Activated CD4-positive, alpha-beta T cell treated with anti-CD3 and anti-CD28 coated beads, Interleukin-2, amount 10 ng/mL, durations not matched to agents 7 days and 5 days (primary cell): ENCODE measurements at regions not wholly inside any gene's neighbourhood (a gene's known extent, or its start where the extent isn't known, plus 50 kb on each side); places are given as distances from the start of the nearest gene placed in this dataset.
"Not testable (repeated sequence)": the region's sequence is repeated elsewhere in the genome, so short reads cannot be mapped to it uniquely, and the experiment has no call there.

Experiments used
- CTCF ChIA-PET: fragments of 350-600 bp; sonication (Branson Sonifier 250); formaldehyde crosslinking; loops from one replicate; lab custom pipeline; 2021; ENCODE audit warnings: antibody characterized with exemption; lab: Charles Lee
- POLR2A ChIA-PET: fragments of 350-600 bp; sonication (Branson Sonifier 250); formaldehyde crosslinking; loops from one replicate; lab custom pipeline; 2021; ENCODE audit warnings: antibody characterized with exemption; lab: Charles Lee
- DNase-seq: peaks from one replicate; pipeline ENCODE4 v3.0.0-alpha.2; 2020
- H3K27ac Mint-ChIP-seq: one replicate; pipeline ENCODE4 v1.8.0; 2021; ENCODE audit warnings: mild to moderate bottlenecking, moderate library complexity, mixed read lengths
- H3K27me3 Mint-ChIP-seq: one replicate; pipeline ENCODE4 v1.8.0; 2021; ENCODE audit warnings: mixed read lengths
- H3K36me3 Mint-ChIP-seq: one replicate; pipeline ENCODE4 v1.8.0; 2021; ENCODE audit warnings: low read depth, mixed read lengths
- H3K4me1 Mint-ChIP-seq: one replicate; pipeline ENCODE4 v1.8.0; 2021; ENCODE audit warnings: mixed read lengths
- H3K4me3 Mint-ChIP-seq: one replicate; pipeline ENCODE4 v1.8.0; 2021; ENCODE audit warnings: mild to moderate bottlenecking, moderate library complexity, mixed read lengths
- H3K9me3 Mint-ChIP-seq: one replicate; pipeline ENCODE4 v1.8.0; 2021; ENCODE audit warnings: mixed read lengths

- H3K27ac Mint-ChIP-seq, result no peak overlapping the region
- ChIA-PET POLR2A (no interaction called here), CTCF (no interaction called here)
- no peaks in the 10 kb centered on the region for H3K4me1 Mint-ChIP-seq
- H3K36me3 Mint-ChIP-seq, result no peaks in the 10 kb centered on the region
- H3K4me3 Mint-ChIP-seq, result no peak overlapping the region
- DNase-seq, result no peak
- no peaks in the 10 kb centered on the region for H3K9me3 Mint-ChIP-seq
- H3K27me3 Mint-ChIP-seq, result no peaks in the 10 kb centered on the region
These were observed 164.5 kb downstream of the PMAIP1 start for GRCh38 chr18:60064271-60064670.

GRCh38 chr18:60062831-60063230 lies 163.0 kb downstream of the PMAIP1 start:
- H3K36me3 Mint-ChIP-seq, H3K4me3 Mint-ChIP-seq, H3K27me3 Mint-ChIP-seq, CTCF ChIA-PET, H3K9me3 Mint-ChIP-seq, H3K4me1 Mint-ChIP-seq, DNase-seq, POLR2A ChIA-PET, H3K27ac Mint-ChIP-seq: not testable (repeated sequence)

- POLR2A ChIA-PET, result no interaction called here
- CTCF ChIA-PET, result no interaction called here
- Mint-ChIP-seq H3K27me3 (no peaks in the 10 kb centered on the region), H3K4me1 (no peaks in the 10 kb centered on the region), H3K4me3 (no peak overlapping the region), H3K27ac (no peak overlapping the region), H3K9me3 (no peaks in the 10 kb centered on the region), H3K36me3 (no peaks in the 10 kb centered on the region)
- no peak for DNase-seq
These were observed 162.6 kb downstream of the PMAIP1 start for GRCh38 chr18:60062396-60062795.

- no peak for DNase-seq
- H3K27me3 Mint-ChIP-seq, result no peaks in the 10 kb centered on the region
- H3K4me1 Mint-ChIP-seq, result no peaks in the 10 kb centered on the region
- H3K4me3 Mint-ChIP-seq, result no peak overlapping the region
- no peaks in the 10 kb centered on the region for H3K9me3 Mint-ChIP-seq
- CTCF ChIA-PET, result no interaction called here
- H3K36me3 Mint-ChIP-seq, result no peaks in the 10 kb centered on the region
- POLR2A ChIA-PET, result no interaction called here
- H3K27ac Mint-ChIP-seq, result no peak overlapping the region
These were observed 160.8 kb downstream of the PMAIP1 start for GRCh38 chr18:60060578-60060977.

GRCh38 chr18:60060026-60060425 lies 160.2 kb downstream of the PMAIP1 start:
- H3K27ac Mint-ChIP-seq, result no peak overlapping the region
- CTCF ChIA-PET, result no interaction called here
- no peaks in the 10 kb centered on the region for H3K27me3 Mint-ChIP-seq
- H3K4me1 Mint-ChIP-seq, result no peaks in the 10 kb centered on the region
- no peak overlapping the region for H3K4me3 Mint-ChIP-seq
- DNase-seq, result no peak
- POLR2A ChIA-PET, result no interaction called here
- H3K36me3 Mint-ChIP-seq, result no peaks in the 10 kb centered on the region
- no peaks in the 10 kb centered on the region for H3K9me3 Mint-ChIP-seq

GRCh38 chr18:60059216-60059615 lies 159.4 kb downstream of the PMAIP1 start:
- ChIA-PET POLR2A (no interaction called here), CTCF (no interaction called here)
- Mint-ChIP-seq H3K4me3 (no peak overlapping the region), H3K4me1 (no peaks in the 10 kb centered on the region), H3K9me3 (no peaks in the 10 kb centered on the region), H3K27ac (no peak overlapping the region), H3K36me3 (no peaks in the 10 kb centered on the region), H3K27me3 (no peaks in the 10 kb centered on the region)
- no peak for DNase-seq

- no peak for DNase-seq
- CTCF ChIA-PET, result no interaction called here
- Mint-ChIP-seq H3K27ac (no peak overlapping the region), H3K9me3 (no peaks in the 10 kb centered on the region), H3K36me3 (no peaks in the 10 kb centered on the region), H3K4me1 (no peaks in the 10 kb centered on the region), H3K27me3 (no peaks in the 10 kb centered on the region), H3K4me3 (no peak overlapping the region)
- POLR2A ChIA-PET, result no interaction called here
These were observed 154.0 kb downstream of the PMAIP1 start for GRCh38 chr18:60053747-60054304.

GRCh38 chr18:60050821-60051220 lies 151.0 kb downstream of the PMAIP1 start:
- ChIA-PET CTCF (interaction anchor here (0.5 kb wide), 1 partner anchor 24 kb away, joined by 4 read pairs; no protein-coding TSS in a partner anchor), POLR2A (no interaction called here)
- H3K9me3 Mint-ChIP-seq, result no peaks in the 10 kb centered on the region
- no peak for DNase-seq
- no peaks in the 10 kb centered on the region for H3K27me3 Mint-ChIP-seq
- H3K4me3 Mint-ChIP-seq, result no peak overlapping the region
- H3K27ac Mint-ChIP-seq, result no peak overlapping the region
- H3K4me1 Mint-ChIP-seq, result no peaks in the 10 kb centered on the region
- H3K36me3 Mint-ChIP-seq, result no peaks in the 10 kb centered on the region

- Mint-ChIP-seq H3K9me3 (no peaks in the 10 kb centered on the region), H3K4me3 (no peak overlapping the region), H3K36me3 (no peaks in the 10 kb centered on the region), H3K27ac (no peak overlapping the region), H3K27me3 (no peaks in the 10 kb centered on the region), H3K4me1 (no peaks in the 10 kb centered on the region)
- CTCF ChIA-PET, result no interaction called here
- DNase-seq, result no peak
- POLR2A ChIA-PET, result no interaction called here
These were observed 149.4 kb downstream of the PMAIP1 start for GRCh38 chr18:60049172-60049571.

- Mint-ChIP-seq H3K27me3 (no peaks in the 10 kb centered on the region), H3K36me3 (no peaks in the 10 kb centered on the region), H3K27ac (no peak overlapping the region), H3K9me3 (no peaks in the 10 kb centered on the region), H3K4me1 (no peaks in the 10 kb centered on the region), H3K4me3 (no peak overlapping the region)
- POLR2A ChIA-PET, result no interaction called here
- no peak for DNase-seq
- CTCF ChIA-PET, result no interaction called here
These were observed 147.8 kb downstream of the PMAIP1 start for GRCh38 chr18:60047556-60047955.

- H3K4me1 Mint-ChIP-seq, result no peaks in the 10 kb centered on the region
- H3K9me3 Mint-ChIP-seq, result no peaks in the 10 kb centered on the region
- no peaks in the 10 kb centered on the region for H3K27me3 Mint-ChIP-seq
- DNase-seq, result no peak
- no peak overlapping the region for H3K4me3 Mint-ChIP-seq
- H3K27ac Mint-ChIP-seq, result no peak overlapping the region
- ChIA-PET CTCF (no interaction called here), POLR2A (no interaction called here)
- H3K36me3 Mint-ChIP-seq, result no peaks in the 10 kb centered on the region
These were observed 144.7 kb downstream of the PMAIP1 start for GRCh38 chr18:60044290-60045006.

GRCh38 chr18:60040971-60041370 lies 141.2 kb downstream of the PMAIP1 start:
- no peak overlapping the region for H3K27ac Mint-ChIP-seq
- no peak overlapping the region for H3K4me3 Mint-ChIP-seq
- no peaks in the 10 kb centered on the region for H3K4me1 Mint-ChIP-seq

GRCh38 chr18:60038731-60039130 lies 138.9 kb downstream of the PMAIP1 start:
- no peak for DNase-seq
- Mint-ChIP-seq H3K4me1 (no peaks in the 10 kb centered on the region), H3K36me3 (no peaks in the 10 kb centered on the region), H3K4me3 (no peak overlapping the region), H3K27me3 (peaks cover 2% of the 10 kb centered on the region), H3K9me3 (no peaks in the 10 kb centered on the region), H3K27ac (no peak overlapping the region)
- ChIA-PET CTCF (no interaction called here), POLR2A (no interaction called here)

More at GRCh38 chr18:60040971-60041370, 141.2 kb downstream of the PMAIP1 start:
- POLR2A ChIA-PET, result no interaction called here
- CTCF ChIA-PET, result no interaction called here
- H3K36me3 Mint-ChIP-seq, result no peaks in the 10 kb centered on the region
- H3K9me3 Mint-ChIP-seq, result no peaks in the 10 kb centered on the region
- no peak for DNase-seq
- H3K27me3 Mint-ChIP-seq, result peaks cover 2% of the 10 kb centered on the region

- Mint-ChIP-seq H3K9me3 (no peaks in the 10 kb centered on the region), H3K27ac (no peak overlapping the region), H3K4me3 (no peak overlapping the region), H3K4me1 (no peaks in the 10 kb centered on the region), H3K36me3 (no peaks in the 10 kb centered on the region), H3K27me3 (peaks cover 2% of the 10 kb centered on the region)
- CTCF ChIA-PET, result interaction anchor here (0.7 kb wide), 1 partner anchor 24 kb away, joined by 4 read pairs; no protein-coding TSS in a partner anchor
- DNase-seq, result no peak
- POLR2A ChIA-PET, result no interaction called here
These were observed 127.6 kb downstream of the PMAIP1 start for GRCh38 chr18:60027397-60027796.
